NCI-H345 treated with DMSO at 0.1 percent for 48 hours (cell line): ENCODE measurements at regions not wholly inside any gene's neighbourhood (a gene's known extent, or its start where the extent isn't known, plus 50 kb on each side); places are given as distances from the start of the nearest gene placed in this dataset.

ENCODE experiments used
- DNase-seq: peaks from one replicate; lab custom pipeline; 2025; ENCODE audit not compliant: unreplicated experiment; lab: John Stamatoyannopoulos, UW

GRCh38 chr2:8165550-8165949 is 516.3 kb upstream of the ID2 start:
- no peak for DNase-seq

- DNase-seq, result no peak
Measured at GRCh38 chr2:8168022-8168717, 513.7 kb upstream of the ID2 start.

DNA sequence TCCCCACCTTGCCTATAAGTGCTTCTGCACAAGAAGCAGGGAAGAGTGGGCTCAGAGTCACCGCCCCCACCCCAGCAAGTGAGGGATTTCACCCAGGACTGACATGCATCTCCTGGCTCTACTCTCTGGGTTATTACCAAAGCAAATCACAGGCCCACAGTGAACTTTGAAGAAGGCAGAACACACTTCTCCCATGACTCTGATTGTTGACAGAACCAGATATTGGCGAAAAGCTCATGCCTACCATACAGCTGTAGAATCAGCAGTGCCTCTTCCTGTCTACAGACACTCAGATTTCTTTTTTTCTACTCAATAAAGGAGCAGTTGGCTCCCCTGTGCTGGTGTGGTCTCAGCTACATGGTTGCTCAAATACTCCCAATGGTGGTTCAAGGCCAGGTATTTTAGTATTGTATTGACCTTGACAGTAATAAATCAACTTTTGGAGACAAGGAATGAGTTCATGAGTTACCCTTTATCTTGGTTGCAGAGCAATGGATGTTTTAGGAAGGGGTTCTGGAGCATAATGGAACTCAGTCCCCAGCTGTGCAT is 512.9 kb upstream of the ID2 start:
- no peak for DNase-seq

- no peak for DNase-seq
Measured at GRCh38 chr2:8169443-8169842, 512.4 kb upstream of the ID2 start.

- no peak for DNase-seq
Measured at GRCh38 chr2:8170552-8171327, 511.1 kb upstream of the ID2 start.

GRCh38 chr2:8171608-8172007 is 510.2 kb upstream of the ID2 start:
- DNase-seq, result no peak

GRCh38 chr2:8172661-8173060 is 509.2 kb upstream of the ID2 start:
- DNase-seq, result no peak

DNA sequence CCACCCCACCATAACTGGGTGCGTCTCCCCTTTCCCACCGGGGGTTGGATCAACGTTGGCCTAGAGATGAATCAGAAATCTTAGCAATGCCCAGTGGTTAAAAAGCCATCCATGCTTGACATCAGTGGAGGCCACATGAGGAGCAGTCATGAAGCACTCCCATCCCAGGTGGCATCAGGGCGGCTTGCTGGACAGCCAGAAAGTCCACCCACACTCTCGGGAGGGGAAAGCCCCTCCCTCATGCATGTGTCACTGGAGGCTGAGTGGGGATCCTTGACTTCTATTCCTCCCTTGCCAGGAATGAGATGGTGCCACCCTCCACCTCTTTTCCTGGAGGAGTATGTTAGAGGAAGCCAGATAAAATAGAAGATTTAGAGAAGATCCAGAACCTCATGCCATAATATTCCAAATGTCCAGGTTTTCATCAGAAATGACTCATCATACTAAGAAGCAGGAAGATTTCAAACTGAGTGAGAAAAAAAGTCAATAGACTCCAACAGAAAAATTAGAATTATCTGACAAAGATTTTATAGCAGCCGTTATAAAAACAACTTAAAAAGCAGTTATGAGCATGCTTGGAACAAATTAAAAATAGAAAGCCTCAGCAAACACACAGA is 507.1 kb upstream of the ID2 start:
- no peak for DNase-seq

DNA sequence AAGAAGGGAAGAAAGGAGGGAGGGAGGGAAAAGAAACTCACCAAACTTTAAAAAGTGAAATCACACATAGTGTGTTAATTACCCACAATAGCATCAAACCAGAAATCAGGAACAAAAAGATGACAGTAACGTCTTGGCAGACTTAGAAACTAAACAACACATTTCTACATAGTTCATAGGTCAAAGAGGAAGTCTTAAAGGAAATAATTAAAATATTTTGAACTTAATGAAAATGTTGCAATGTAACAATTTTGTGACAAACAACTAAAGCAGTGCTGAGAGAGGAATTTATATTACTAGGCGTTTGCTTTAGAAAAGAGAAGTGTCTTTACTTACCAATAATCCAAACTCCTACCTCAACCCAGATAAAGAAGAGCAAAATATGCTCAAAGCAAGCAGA is 505.0 kb upstream of the ID2 start:
- DNase-seq, result no peak

GRCh38 chr2:8177566-8177965 is 504.3 kb upstream of the ID2 start:
- no peak for DNase-seq

GRCh38 chr2:8178911-8179310 is 502.9 kb upstream of the ID2 start:
- DNase-seq, result no peak

- DNase-seq, result no peak
Measured at GRCh38 chr2:8189316-8189715, 492.5 kb upstream of the ID2 start.

DNA sequence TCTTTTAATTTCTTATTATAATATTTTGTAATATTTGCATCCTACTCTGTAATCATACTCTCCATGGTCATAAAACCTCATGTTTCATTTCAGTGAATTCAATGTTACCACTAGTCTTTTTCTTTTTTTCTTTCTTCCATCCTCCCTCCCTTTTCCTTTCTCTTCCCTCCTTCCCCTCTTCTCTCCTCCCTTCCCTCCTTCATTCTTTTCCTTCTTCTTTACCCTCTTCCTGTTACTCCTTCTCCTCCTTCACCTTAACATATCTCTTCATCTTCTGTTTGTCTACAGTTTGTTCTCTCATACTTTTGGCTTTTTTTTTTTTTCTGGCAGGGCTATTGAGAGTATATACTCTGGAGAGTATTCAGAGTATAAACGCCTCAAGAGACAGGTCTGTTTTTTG is 491.6 kb upstream of the ID2 start:
- DNase-seq, result no peak

GRCh38 chr2:8191427-8191826 is 490.4 kb upstream of the ID2 start:
- DNase-seq, result no peak

GRCh38 chr2:8193146-8193545 is 488.7 kb upstream of the ID2 start:
- DNase-seq, result no peak

- peak; percentile 99 for DNase-seq
Measured at GRCh38 chr2:8193686-8194615, 487.9 kb upstream of the ID2 start.

GRCh38 chr2:8195784-8196183 is 486.1 kb upstream of the ID2 start:
- DNase-seq, result no peak

DNA sequence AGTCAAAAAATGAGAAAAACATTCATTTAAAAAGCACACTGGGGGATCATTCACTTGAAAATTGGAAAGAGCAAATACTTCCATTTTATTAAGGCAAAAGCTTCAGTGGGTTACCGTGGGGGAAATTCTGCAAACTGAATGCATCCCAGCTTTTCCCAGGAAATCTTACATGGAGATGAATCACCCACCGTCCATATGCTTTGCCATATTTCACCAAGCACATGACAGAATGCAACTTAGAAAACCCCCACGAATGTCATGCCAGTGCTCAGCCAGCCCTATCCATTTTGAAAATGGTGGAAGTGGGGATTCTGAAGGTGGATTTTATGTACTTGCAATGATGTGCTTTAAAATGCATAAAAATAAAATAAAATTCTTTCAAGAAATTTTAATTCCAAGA is 485.5 kb upstream of the ID2 start:
- no peak for DNase-seq

- no peak for DNase-seq
Measured at GRCh38 chr2:8197101-8197500, 484.8 kb upstream of the ID2 start.

DNA sequence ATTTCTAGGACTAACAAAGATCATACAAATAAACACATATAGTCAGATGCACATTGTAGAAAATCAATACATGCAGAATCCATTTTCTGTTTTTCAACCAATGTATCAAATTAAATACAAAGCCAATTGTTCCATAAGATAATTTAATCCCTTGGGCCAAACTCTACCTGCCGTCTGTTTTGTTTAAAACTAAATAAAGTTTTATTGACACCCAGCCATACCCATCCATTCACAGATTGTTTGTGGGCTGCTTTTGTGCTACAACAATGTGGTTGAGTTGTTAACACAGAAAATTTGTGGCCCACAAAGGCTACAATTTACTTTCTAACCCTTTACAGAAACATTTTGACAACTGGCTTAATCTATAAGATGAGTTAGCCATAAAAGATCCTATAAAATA is 484.0 kb upstream of the ID2 start:
- no peak for DNase-seq
